NCI-H2107 treated with DMSO at 0.1 percent for 48 hours (cell line): ENCODE measurements at regions not wholly inside any gene's neighbourhood (a gene's known extent, or its start where the extent isn't known, plus 50 kb on each side); places are given as distances from the start of the nearest gene placed in this dataset.

Source experiments
- DNase-seq: peaks from one replicate; lab custom pipeline; 2025; ENCODE audit not compliant: unreplicated experiment; lab: John Stamatoyannopoulos, UW

- DNase-seq = no peak
Measured at GRCh38 chrX:13906093-13906492, 89.2 kb upstream of the GPM6B start.

- no peak for DNase-seq
Measured at GRCh38 chrX:13903405-13903804, 86.5 kb upstream of the GPM6B start.

GRCh38 chrX:13902406-13902805 is 85.5 kb upstream of the GPM6B start:
- DNase-seq = no peak

GRCh38 chrX:13901354-13901753 is 84.5 kb upstream of the GPM6B start:
- DNase-seq = no peak

GRCh38 chrX:13900351-13900750 is 83.5 kb upstream of the GPM6B start:
- no peak for DNase-seq

- no peak for DNase-seq
Measured at GRCh38 chrX:13899607-13900006, 82.7 kb upstream of the GPM6B start.

- no peak for DNase-seq
Measured at GRCh38 chrX:13898603-13899002, 81.7 kb upstream of the GPM6B start.

- no peak for DNase-seq
Measured at GRCh38 chrX:13898083-13898482, 81.2 kb upstream of the GPM6B start.

- DNase-seq = no peak
Measured at GRCh38 chrX:13897566-13897965, 80.7 kb upstream of the GPM6B start.

- DNase-seq = no peak
Measured at GRCh38 chrX:13894888-13895565, 78.1 kb upstream of the GPM6B start.

GRCh38 chrX:13893826-13894225 is 76.9 kb upstream of the GPM6B start:
- DNase-seq = no peak

GRCh38 chrX:13892856-13893255 is 76.0 kb upstream of the GPM6B start:
- no peak for DNase-seq

GRCh38 chrX:13891377-13892140 is 74.7 kb upstream of the GPM6B start:
- DNase-seq = no peak

- no peak for DNase-seq
Measured at GRCh38 chrX:13890806-13891205, 73.9 kb upstream of the GPM6B start.

GRCh38 chrX:13888284-13888683 is 71.4 kb upstream of the GPM6B start:
- no peak for DNase-seq

GRCh38 chrX:13885591-13885990 is 68.7 kb upstream of the GPM6B start:
- DNase-seq = no peak

GRCh38 chrX:13876652-13877051 is 59.8 kb upstream of the GPM6B start:
- DNase-seq = no peak

GRCh38 chrX:13875572-13875971 is 58.7 kb upstream of the GPM6B start:
- DNase-seq = no peak

GRCh38 chrX:13868591-13868990 is 51.7 kb upstream of the GPM6B start:
- DNase-seq = no peak
